Retinal pigment epithelial cell (primary cell): ENCODE measurements at regions not wholly inside any gene's neighbourhood (a gene's known extent, or its start where the extent isn't known, plus 50 kb on each side); places are given as distances from the start of the nearest gene placed in this dataset.

Source experiments
- DNase-seq: peaks from one replicate; pipeline ENCODE4 v3.0.0-alpha.2; 2010; ENCODE audit warnings: low read depth
- H3K4me3 ChIP-seq: 2 replicates; pipeline ENCODE4 v1.5.1; 2011; ENCODE audit warnings: mild to moderate bottlenecking, low read length, control low read depth, moderate library complexity
- CTCF ChIP-seq: conservative IDR thresholded peaks from 2 replicates; pipeline ENCODE4 v1.5.1; 2011; ENCODE audit warnings: low read depth, low read length, control low read depth, inconsistent platforms

DNA sequence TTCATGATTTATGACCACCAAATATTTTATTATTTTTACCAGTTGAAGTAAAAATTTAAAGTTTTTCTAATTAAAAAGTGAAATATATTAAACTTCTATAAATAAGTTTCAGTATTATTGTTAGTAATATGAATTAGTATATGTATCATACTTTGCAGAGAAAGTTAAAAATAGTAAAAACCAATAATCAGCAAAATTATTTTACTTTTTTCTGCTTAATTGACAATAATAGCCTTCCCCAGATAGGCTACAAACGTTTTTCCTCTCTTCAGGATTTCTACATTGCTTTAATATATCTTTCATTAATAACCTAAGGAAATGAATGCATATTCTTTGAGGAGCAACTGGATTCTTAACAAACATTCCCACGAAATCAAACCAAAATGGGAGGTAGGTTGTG is 543.5 kb downstream of the ETNK1 start:
- TF ChIP-seq CTCF = no peak
- no peak for DNase-seq
- H3K4me3 ChIP-seq = no peak overlapping the region

DNA sequence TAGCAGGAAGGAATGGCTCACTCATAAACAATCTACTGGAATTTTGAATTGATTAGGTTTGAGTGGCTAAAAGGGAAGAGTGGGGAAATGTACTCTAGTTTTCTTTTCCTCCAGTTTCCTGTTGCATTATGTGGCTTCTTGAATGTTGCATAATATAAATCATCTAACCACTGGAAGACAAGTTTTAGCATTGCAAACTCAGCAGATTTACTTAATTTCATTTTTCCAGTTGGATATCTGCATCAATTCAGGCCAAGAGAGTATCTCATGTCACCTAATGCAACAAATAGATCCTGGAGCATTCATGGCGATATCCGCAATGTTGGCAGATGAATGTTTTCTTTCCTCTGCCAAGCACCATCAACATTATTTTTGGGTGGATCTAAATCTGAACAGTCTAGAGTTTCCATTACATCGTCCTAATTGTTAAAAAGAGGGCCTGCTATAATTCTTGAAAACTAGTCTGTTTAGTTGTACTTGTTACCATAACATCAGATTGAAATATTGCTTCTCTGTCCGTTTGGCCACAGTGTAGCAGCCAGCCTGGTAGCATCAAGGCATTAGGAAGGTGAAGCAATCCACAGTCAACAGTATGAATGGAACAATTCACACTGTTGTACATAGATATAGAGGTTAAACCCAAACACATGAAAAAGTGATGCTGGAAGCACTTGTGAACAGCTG is 544.2 kb downstream of the ETNK1 start:
- TF ChIP-seq CTCF = no peak
- no peak for DNase-seq

GRCh38 chr12:23169696-23170013 is 544.7 kb downstream of the ETNK1 start:
- DNase-seq = no peak
- H3K4me3 ChIP-seq = no peak overlapping the region
- TF ChIP-seq CTCF = no peak

More for the DNA sequence above, 544.2 kb downstream of the ETNK1 start:
- no peak overlapping the region for H3K4me3 ChIP-seq

GRCh38 chr12:23174917-23175316 is 549.9 kb downstream of the ETNK1 start:
- no peak overlapping the region for H3K4me3 ChIP-seq
- no peak for DNase-seq
- no peak for TF ChIP-seq CTCF

DNA sequence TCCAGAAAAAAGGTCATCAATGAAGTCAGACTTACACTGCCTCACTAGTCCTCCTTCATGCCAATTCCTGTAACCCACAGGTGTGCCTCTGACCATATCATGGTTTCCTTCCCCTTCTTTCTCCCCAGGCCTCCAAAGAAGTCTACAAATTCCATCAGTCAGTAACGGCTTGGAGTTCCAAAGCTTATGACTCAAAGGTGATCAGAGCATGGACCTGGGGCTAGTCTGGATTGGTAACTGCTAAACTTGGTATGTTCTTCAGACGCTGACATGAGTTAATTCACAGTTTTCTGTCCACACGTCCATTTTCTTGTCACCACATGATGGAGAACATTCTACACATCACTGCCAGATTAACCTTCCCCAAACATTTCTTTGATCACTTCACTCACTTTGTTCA is 560.4 kb downstream of the ETNK1 start:
- DNase-seq = no peak
- TF ChIP-seq CTCF = no peak
- no peak overlapping the region for H3K4me3 ChIP-seq

- no peak for TF ChIP-seq CTCF
- DNase-seq = no peak
Observed at GRCh38 chr12:23186950-23187349, 562.0 kb downstream of the ETNK1 start.

DNA sequence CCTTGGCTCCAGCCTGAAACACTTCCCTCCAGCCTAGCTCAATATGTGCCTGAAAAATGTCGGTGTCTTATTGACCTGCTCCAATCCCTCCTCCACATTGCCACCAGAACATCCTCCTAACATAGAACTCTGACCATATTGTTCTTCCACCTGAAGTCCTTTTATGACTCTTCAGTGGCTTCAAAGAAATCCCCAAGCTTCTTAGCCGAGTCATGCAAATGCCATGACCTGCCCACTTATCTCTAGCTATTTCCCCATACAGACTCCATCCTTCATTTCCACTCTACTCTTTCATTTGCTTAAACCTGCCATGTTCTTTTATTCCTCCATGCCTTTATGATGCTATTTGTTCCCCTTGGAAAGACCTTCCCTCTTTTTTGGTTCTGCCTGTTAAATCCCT is 568.6 kb downstream of the ETNK1 start:
- H3K4me3 ChIP-seq = no peak overlapping the region
- TF ChIP-seq CTCF = no peak
- no peak for DNase-seq

More at GRCh38 chr12:23186950-23187349, 562.0 kb downstream of the ETNK1 start:
- H3K4me3 ChIP-seq = no peak overlapping the region
